Ammon's horn (tissue), 1 donor: ENCODE measurements at regions not wholly inside any gene's neighbourhood (a gene's known extent, or its start where the extent isn't known, plus 50 kb on each side); places are given as distances from the start of the nearest gene placed in this dataset.
"Not testable (repeated sequence)": the region's sequence is repeated elsewhere in the genome, so short reads cannot be mapped to it uniquely, and the experiment has no call there.

Experiments used
- DNase-seq: peaks from one replicate; pipeline ENCODE4 v3.0.0-alpha.2; 2016; ENCODE audit warnings: low spot score

DNA sequence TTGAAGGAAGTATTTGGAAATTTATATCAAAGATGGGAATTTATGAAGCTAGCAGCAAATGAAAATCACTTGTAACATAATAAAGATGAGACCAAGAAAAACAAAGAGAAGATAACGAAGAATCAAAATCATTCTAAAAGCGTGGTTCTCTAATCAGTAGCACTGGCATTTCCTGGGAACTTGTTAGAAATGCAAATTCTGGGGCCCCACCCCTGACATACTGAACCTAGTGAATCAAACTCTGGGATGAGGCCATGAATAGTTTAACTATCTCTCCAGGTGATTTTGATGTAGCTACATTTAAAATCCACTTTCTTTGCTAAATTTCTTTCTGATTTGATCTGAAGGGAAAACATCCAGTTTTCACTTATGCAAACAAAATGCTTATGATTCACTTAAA is 1075.6 kb downstream of the HACE1 start:
- no peak for DNase-seq

DNA sequence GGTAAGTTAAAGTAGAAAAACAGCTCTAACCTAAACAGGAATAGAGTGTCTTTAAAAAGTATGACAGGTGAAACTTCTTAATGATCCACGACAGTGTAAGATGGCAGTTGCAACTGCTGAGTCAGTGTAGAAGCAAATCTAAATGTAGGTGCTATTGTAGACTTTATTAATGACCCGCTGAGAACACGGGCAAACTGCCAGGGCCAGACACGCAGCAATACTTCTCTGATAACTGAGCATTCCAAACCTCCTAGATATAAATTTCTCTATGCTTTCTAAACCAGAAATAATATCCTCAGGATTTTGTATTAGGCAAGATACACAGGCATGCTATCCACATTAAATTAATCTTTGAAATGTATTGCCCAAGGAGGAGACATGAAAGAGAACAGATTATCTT is 1076.4 kb downstream of the HACE1 start:
- DNase-seq = no peak

DNA sequence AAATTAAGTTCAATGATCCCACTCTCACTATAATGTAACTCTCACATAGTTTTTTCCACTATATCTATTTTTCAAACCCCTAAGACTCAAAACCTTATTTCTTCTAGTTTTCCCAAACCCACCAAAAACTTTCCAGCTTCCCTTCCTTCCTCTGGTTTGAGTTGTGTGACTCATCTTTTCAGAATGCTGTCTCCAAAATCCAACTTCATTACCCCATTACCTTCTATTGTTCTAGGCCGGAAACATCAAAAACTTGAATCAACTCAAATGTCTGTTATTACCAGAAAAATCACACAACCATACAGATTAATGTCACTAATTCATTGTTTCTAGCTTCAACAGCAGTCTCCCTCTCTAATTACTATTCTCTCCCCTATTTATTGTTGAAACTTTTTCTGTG is 1090.3 kb downstream of the HACE1 start:
- DNase-seq = no peak

DNA sequence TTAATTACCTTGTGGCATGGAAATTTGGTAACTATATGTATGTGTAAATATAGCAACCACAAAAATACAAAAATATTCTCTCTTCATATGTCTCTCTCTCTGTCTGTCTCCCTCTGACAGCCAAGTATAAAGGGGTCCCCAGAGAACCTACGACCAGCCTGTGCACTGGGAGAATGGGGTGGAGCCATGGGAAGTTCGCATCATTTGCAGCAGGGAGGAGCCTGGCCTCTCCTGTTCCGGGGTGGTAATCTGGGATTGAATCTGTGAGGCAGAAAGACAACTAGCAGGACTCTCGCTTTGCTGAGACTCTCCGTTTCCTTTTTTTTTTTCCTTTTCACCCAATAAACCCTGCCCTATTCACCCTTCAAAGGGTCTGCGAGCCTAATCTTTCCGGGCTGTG is 1109.1 kb downstream of the HACE1 start:
- DNase-seq = no peak

DNA sequence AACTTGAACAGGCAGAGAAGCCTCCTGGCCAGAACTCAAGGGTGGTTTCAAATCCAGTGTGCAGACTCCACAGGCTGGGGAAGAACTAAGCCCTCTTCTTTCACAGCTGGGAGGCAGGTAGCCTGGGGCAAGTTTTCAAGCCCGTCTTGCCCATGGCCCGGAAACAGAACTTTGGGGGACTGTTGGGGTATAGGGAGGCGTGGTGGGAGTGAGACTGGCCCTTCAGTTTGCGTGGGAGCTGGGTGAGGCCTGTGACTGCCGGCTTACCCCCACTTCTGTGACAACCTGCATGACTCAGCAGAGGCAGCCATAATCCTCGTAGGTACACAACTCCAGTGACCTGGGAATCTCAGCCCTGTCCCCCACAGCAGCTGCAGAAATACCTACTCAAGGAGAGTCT is 1125.7 kb downstream of the HACE1 start:
- no peak for DNase-seq

DNA sequence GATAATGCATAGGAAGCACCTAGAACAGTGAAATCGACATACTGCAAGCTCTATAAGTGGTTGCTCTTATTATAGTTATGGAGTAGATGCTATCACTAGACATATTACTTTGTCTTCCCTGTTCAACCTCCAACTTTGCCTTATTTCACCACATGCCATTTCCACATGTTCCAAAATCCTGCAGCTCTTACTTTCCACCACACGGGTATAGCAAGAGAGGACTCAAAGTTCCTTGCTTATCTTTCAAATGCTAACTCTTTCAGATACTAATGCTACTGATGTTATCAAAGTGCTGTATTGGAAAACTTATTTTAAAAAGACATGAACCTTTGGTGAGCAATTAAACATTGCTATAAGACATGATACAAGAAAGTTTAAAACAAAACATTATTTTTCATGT is 1130.1 kb downstream of the HACE1 start:
- no peak for DNase-seq

DNA sequence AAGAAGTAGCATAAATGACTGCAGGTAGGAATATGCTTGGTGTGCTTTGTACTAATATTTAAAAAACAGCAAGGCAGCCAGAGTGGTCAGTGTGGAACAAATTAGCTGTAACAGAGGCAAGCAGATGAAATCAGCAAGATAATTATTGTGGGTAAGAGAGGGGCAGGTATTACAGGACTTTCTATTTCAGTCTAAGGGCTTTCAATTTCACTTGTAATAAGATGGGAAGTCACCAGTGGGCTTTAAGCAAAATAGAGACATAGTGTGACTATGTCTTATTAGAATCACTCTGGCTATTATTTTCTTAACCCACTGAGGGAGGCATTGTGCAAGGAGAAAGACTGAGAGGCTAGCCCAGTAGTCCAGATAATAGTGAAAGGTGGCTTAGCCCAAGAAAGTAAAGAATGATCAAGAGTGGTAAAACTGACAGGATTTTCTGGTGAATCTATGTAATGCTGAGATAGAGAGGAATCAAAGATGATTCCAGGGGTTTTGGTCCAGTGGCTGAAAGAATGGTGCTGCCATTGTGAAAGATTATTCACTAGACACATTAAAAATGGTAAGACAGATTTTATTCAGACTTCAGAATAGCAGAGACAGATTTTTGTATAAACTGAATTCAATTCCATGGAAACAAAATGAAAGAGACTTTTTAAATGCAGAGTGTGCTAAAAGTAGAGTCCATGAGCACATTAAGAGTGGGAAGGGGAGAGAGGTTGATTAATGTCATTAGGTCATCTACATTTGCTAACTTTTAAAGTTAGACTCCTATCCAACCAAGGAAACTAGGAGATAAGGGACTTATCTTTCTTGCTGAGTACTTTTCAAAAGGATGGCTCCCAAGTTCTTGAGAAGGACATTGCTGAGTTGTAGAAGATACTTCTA is 1136.0 kb downstream of the HACE1 start:
- DNase-seq = no peak

DNA sequence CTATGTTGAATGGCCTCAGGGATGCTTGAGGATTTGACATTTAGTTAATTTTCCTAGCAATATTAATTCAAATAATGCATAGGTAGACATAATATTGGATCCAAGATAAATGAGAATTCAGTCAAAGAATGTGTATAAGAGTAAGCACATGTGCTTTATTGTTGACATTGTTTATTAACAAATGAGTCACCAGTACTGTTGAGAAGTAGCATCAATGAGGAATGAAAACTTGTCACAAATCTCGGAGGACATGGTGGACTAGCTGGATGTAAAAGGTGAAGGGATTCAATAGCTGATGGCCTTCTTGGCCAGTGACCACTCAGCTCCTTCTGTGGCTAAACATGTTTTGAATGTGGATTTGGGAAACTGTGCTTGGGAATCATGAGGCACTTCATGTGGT is 1137.0 kb downstream of the HACE1 start:
- DNase-seq = no peak

DNA sequence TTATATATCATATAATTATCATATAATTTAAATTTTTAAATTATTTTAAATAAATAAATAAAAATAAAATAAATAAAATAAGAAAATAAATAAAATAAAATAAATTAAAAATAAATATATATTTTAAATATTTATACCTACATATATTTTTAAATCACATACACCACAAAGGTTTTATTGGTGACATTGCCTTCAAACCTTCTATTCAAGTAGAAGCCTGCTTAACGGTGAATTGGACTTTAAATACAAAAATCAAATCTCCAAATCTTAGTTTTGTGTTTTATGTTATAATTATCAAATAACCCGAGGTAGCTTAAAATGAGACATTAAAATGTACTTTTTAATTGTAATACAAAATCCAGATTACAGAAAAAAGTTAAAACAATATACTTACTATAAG is 1137.8 kb downstream of the HACE1 start:
- DNase-seq = no peak

DNA sequence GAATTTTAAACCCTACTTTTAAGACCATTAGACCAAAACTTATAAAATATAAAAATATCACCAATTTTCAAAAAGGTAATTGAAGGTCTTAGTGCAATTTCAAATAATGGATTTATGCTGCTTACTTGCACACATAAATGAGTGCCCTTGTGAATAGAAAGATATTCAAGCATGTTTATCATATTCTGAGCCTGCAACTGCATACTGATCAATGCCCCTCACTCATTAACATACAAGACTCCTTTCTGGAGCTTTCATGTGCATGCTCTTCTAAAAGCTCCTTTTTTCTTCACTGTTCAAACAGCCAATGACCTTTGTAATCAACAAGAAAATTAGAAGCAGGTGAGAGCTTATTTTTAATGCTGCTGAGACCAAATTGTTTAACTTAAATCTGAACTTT is 1139.3 kb downstream of the HACE1 start:
- no peak for DNase-seq

DNA sequence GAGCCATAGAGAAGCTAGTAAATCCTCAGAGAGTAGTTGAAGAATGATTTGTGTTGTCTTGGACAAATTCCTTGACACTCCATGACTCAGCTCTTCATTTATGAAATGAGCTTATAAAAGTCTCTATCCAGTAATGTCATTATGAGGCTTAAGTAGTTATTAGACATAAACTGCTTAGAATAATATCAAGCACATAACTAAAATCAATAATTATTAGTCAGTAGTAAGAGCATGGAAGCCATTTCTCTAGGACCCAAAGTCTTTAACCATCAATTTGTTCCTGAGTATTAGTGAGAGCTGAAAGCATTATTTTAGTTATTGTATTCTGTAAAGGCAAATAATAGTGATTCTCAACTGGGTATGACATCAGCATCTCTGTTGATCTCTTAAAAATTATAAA is 1140.2 kb downstream of the HACE1 start:
- no peak for DNase-seq

DNA sequence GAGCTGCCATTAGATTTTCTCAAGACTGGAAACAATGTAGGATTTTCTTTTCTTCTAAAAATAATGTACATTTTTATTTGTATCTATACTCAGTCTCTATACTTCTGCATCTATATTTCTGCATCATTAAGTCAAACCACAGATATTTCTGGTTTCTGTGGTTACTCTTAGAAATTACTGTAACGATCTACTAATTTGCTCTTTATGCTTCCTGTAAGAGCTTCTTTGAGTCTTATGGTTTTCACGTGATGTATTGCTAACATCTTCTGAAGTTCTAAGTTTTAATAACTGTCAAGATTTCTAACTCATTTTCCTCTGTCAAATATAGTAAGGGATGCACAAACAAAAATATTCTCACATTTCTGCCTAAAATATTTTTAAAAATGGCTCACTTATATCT is 1144.5 kb downstream of the HACE1 start:
- DNase-seq = no peak

DNA sequence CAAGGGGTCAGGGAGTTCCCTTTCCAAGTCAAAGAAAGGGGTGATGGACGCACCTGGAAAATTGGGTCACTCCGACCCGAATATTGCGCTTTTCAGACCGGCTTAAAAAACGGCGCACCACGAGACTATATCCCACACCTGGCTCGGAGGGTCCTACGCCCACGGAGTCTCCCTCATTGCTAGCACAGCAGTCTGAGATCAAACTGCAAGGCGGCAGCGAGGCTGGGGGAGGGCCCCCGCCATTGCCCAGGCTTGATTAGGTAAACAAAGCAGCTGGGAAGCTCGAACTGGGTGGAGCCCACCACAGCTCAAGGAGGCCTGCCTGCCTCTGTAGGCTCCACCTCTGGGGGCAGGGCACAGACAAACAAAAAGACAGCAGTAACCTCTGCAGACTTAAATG is 1150.5 kb downstream of the HACE1 start:
- not testable (repeated sequence) for DNase-seq

DNA sequence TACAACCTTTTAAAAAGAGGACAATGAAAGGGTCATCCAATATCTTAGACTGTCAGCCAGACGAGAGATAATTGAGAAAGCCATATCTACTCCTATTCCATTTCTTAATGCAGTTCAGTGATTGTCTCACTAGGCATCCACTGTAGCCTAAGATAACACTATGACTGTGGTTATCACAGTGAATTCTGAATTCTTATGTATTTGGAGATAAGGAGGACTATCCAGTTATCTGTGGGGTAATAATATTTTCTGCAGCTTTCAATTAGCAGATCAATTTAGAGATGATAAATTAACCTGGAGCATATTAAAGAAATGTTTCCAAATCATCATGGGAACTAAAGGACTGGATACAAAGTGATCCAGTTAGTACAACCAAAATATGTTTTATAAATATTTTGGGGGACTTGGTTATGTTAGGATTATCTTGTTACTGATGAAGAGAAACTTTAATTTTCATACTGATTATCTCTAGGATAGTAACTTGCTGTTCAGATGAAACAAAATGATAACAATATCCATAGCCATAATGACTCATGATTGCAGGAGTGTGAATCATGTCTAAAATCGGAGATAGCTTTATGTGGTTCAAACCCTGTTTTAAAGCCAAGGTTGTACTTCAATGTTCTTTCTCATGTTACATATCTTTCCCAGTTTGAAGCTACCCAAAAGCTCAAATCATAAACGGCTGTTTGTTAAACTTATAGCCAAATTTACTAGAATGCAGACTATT is 1152.0 kb downstream of the HACE1 start:
- no peak for DNase-seq

DNA sequence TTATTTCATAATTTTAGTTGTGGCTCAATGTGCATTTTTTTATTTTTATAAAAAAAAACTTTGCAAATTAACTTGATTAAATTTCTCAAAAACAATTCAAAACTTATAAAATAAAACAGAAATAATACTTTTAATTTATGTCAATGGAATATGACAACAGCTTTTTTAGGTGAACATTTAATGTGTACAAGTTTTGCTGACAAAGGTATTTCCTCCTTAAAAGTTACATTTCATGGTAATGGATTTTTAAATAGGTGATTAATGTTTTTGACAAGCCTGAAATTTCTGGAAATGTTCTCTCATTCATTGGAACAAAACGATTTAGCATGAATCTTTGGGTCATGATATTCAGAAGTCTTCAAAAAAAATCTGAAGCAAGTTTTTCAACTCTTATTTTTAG is 1160.0 kb downstream of the HACE1 start:
- no peak for DNase-seq

DNA sequence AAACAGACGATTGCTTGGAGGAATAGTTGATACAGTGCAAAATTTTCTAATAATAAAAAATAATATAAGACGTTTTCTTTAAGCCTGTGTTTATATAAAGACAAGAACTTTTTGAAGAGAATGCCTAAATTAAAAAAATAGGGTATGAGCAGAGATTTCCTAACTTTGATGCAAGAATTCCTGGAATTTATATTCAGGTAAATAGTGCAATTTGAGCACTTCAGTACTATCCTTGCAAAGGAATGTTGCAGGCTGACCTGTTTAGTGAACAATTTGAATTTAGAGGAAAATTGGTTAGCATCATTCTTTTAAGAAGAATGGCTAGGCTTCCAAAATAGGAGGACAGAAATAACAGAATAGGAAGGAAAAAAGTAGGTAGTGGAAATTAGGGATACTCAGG is 1172.3 kb downstream of the HACE1 start:
- DNase-seq = no peak

DNA sequence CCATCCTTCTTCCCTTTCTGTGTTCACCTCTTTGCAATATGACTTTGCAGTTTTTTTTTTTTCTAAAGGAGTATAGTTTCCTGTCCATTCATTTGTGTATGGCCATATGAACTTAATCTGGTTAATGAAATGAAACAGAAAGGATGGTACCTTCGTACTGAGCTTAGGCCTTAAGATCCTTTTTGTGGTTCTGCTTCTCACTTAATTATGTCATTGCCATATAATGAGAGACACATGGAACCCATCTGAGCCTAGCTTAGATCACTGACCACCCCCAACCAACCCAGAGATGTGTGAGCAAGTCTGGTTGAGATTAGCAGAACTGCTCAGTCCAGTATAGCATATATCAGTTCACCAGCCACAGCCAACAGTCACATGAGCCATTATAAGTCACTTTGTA is 1179.6 kb downstream of the HACE1 start:
- no peak for DNase-seq

DNA sequence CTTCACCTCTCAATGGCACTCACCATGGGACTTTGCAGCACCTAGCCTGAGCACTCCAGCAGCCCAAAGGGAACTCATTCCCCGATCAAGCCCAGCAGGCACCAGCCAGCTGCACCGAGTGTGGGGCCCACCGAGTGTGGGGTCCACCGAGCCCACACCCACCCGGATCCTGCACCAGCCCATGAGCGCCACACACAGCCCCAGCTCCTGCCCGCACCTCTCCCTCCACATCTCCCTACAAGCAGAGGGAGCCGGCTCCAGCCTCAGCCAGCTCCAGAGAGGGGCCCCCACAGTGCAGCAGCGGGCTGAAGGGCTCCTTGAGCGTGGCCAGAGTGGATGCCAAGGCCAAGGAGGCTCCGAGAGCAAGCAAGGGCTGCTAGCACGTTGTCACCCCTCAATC is 1182.4 kb downstream of the HACE1 start:
- DNase-seq = no peak

DNA sequence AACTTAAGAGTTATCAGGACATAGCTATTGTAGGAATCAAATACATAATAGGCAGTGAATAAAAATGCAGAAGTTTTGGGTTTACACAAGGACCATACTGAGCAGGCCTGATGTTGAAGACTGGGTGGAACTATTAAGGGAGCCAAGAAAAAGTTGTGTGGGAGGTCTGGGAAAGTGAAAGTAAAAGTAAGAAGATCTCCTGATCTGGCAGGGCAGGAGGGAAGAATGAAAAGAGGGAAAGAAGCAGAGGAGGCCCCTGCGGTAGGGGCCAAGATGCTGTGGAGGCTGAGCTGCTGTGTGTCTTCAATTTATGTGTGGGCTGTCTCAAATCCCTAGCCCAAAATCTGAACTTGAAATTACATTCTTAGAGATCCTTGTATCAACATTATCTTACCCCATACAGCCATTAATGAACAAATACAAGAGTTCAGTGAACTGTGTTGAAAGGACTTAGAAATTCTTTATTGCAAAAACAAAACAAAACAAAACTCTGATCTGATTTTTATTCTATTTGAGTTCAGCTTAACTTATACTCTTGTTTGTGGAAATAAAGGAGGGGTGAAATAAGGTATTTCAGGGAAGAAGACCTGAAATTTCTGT is 1183.8 kb downstream of the HACE1 start:
- DNase-seq = no peak

DNA sequence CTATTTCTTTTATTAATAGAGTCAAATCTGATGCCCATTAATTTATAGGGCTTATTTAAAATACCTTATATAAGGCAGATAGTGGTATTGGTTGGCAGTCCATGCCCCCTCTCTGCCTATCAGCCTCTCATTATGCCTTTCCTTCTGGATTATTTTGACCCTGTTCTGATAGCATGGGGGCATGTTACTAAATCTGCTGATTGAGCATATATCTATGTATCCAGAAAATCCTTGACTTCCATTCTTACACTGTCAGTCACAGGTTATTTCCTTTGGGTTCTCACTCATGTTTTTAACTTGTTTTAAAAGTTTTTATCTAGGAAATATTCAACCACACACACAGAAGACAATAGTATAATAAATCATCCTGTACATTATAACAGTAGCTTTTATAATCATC is 1184.9 kb downstream of the HACE1 start:
- no peak for DNase-seq

DNA sequence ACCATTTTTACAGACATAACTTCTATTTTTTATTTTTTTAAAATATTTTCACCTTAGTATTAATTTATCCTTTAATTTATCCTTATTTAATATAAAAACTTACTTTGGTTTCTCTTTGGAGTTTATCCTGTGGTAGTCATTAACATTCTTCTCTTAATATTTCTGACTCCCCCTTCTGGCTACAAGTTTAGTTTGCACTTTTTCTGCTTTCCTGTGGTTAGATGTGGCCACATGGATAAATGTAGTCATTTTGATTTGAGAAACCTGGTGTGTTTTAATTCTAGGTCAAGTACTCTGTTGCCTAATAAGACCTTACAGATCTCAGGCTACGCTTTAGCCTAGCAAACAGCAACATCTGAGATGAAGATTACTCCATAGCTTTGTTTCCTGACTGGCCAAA is 1187.5 kb downstream of the HACE1 start:
- no peak for DNase-seq

DNA sequence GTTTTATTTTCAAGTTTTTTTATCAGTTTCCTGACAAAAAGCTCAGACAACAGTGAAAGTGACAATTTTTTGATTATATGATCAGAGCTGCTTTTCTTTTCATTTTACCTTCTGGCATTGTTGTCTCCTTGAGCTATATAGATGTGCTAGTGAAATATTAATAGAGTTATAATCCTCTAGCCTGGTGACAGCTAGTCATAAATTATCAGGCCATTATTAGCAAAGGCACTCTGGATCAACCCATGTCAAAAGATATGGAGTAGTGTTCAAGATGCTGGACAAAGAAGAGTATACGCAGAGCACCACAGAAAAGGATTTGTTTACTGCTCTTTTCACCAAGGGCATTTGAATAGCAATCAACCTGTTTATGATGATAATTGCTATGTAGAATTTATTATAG is 1230.1 kb downstream of the HACE1 start:
- DNase-seq = no peak

DNA sequence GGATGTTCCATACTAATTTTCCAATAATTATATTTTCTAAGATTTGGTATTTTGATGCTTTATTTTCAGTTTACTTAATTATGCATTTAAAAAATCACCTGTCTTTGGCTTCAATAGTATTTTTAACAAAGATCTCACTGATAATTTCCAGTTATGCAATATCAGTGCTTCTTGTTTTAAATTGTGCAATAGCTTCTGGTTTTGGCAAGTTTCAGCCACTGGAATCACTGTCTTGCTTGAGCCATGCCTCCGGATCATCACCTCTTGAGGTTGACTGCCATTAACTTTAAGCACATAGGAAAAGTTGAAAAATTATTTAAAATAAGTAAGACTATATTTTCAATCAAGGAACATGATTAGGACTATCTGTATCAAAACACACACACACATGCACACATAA is 1242.1 kb downstream of the HACE1 start:
- DNase-seq = no peak
